IPS-15b (cell line): ENCODE measurements at regions not wholly inside any gene's neighbourhood (a gene's known extent, or its start where the extent isn't known, plus 50 kb on each side); places are given as distances from the start of the nearest gene placed in this dataset.

Experiments used
- H3K27me3 ChIP-seq: one replicate; pipeline ENCODE4 v1.6.1; 2013; ENCODE audit warnings: low read length; ENCODE audit not compliant: control insufficient read depth, insufficient read depth
- H3K36me3 ChIP-seq: one replicate; pipeline ENCODE4 v1.6.1; 2013; ENCODE audit warnings: low read length; ENCODE audit not compliant: control insufficient read depth, insufficient read depth
- H3K4me1 ChIP-seq: one replicate; pipeline ENCODE4 v1.6.1; 2013; ENCODE audit warnings: mild to moderate bottlenecking, low read length; ENCODE audit not compliant: control insufficient read depth, insufficient read depth
- H3K4me3 ChIP-seq: one replicate; pipeline ENCODE4 v1.5.1; 2013; ENCODE audit warnings: low read depth, low read length
- H3K9ac ChIP-seq: one replicate; pipeline ENCODE4 v1.6.1; 2013; ENCODE audit warnings: low read depth, mild to moderate bottlenecking, low read length
- H3K9me3 ChIP-seq: one replicate; pipeline ENCODE4 v1.6.1; 2013; ENCODE audit warnings: mild to moderate bottlenecking, low read length; ENCODE audit not compliant: control insufficient read depth, insufficient read depth

GRCh38 chr3:64915778-64916177 is 228.0 kb upstream of the ADAMTS9 start:
- peaks cover 16% of the 10 kb centered on the region for H3K27me3 ChIP-seq

DNA sequence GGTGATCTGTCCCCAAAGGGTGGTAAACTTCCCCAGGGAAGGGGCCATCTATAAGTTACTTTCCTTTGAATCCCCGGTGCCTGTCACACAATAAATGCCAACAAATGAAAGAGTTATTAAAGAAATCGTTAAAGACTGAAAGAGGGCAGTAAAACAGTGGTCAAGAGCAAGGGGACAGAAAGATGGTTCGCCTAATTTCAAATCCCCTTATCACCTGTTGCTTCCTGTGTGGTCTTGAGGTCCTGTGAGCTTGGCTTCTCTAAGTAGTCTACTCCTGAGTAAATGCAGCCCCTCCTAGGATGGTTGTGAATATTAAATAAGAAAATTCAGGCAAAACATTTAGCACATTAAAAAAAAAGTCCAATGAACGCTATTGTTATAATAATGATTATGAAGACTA is 225.7 kb upstream of the ADAMTS9 start:
- no peaks in the 10 kb centered on the region for H3K36me3 ChIP-seq
- H3K9ac ChIP-seq: no peak overlapping the region
- no peaks in the 10 kb centered on the region for H3K9me3 ChIP-seq
- H3K4me1 ChIP-seq: peaks cover 23% of the 10 kb centered on the region
- peaks cover 16% of the 10 kb centered on the region for H3K27me3 ChIP-seq
- no peak overlapping the region for H3K4me3 ChIP-seq

More at GRCh38 chr3:64915778-64916177, 228.0 kb upstream of the ADAMTS9 start:
- H3K9ac ChIP-seq: no peak overlapping the region
- no peak overlapping the region for H3K4me3 ChIP-seq
- no peaks in the 10 kb centered on the region for H3K9me3 ChIP-seq
- peaks cover 17% of the 10 kb centered on the region for H3K4me1 ChIP-seq
- no peaks in the 10 kb centered on the region for H3K36me3 ChIP-seq

DNA sequence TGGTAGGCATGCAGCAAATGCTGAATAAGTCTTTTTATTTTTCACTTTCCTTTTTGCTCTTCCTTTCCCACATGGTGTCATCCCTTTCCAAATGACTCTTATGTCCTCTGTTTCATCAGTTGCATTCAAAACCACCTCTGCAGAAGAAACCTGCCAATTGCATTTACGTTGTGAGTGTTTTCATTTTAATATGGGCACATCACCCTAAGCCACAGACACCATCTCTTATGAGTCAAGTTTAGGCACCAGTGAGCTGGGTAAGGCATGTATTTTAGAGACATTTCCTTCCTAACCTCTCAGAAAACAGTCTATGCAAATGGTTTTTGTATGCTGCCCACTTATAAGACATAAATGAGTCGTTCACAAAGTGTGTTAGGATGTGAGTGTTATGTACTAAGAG is 223.3 kb upstream of the ADAMTS9 start:
- H3K27me3 ChIP-seq: peaks cover 14% of the 10 kb centered on the region
- H3K9ac ChIP-seq: no peak overlapping the region
- no peaks in the 10 kb centered on the region for H3K9me3 ChIP-seq
- H3K36me3 ChIP-seq: no peaks in the 10 kb centered on the region
- no peak overlapping the region for H3K4me3 ChIP-seq
- peaks cover 16% of the 10 kb centered on the region for H3K4me1 ChIP-seq

DNA sequence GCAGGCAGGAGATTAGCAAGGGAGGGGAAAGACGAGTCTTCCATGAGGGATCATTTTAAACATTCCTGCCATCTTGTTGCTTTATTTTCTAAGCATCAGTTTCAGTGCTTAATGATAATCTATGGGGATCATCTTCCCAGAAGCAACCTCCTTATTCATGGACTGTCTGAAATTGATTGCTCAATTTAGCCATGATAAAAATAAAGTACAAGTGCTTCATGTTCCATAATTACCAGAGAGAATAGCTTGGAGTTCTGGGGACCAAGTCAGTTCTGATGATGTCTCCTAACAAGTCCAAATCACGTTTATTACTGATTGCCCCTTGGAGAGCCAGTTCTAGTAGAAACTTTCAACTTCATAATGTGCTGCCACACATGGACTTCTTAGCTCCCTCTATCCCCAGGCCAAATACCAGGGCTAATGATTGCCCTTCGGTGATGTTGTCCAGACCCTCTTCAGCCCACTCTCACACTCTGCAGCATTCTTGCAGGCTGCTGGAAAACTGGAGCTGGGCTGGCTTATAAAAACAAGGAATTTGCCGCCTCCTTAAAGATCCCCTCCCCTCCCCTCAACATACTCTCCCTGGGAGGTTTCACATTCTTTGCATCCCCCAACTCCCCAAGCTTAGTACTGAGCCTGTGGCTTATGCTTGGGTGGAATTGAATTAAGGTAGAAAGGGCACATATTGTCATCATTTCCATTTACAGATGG is 222.1 kb upstream of the ADAMTS9 start:
- Histone ChIP-seq H3K9me3 (no peaks in the 10 kb centered on the region), H3K27me3 (peaks cover 3% of the 10 kb centered on the region), H3K4me3 (no peak overlapping the region), H3K4me1 (peaks cover 18% of the 10 kb centered on the region), H3K9ac (no peak overlapping the region), H3K36me3 (no peaks in the 10 kb centered on the region)

GRCh38 chr3:64909011-64909410 is 221.2 kb upstream of the ADAMTS9 start:
- Histone ChIP-seq H3K27me3 (no peaks in the 10 kb centered on the region), H3K9me3 (no peaks in the 10 kb centered on the region), H3K36me3 (no peaks in the 10 kb centered on the region), H3K9ac (no peak overlapping the region), H3K4me3 (no peak overlapping the region), H3K4me1 (peaks cover 18% of the 10 kb centered on the region)

- no peak overlapping the region for H3K4me3 ChIP-seq
- peaks cover 18% of the 10 kb centered on the region for H3K4me1 ChIP-seq
- no peak overlapping the region for H3K9ac ChIP-seq
- no peaks in the 10 kb centered on the region for H3K36me3 ChIP-seq
- no peaks in the 10 kb centered on the region for H3K27me3 ChIP-seq
- no peaks in the 10 kb centered on the region for H3K9me3 ChIP-seq
Measured at GRCh38 chr3:64908251-64908685, 220.5 kb upstream of the ADAMTS9 start.

- H3K36me3 ChIP-seq: no peaks in the 10 kb centered on the region
- H3K9me3 ChIP-seq: no peaks in the 10 kb centered on the region
- H3K4me3 ChIP-seq: no peak overlapping the region
- H3K27me3 ChIP-seq: no peaks in the 10 kb centered on the region
- peaks cover 26% of the 10 kb centered on the region for H3K4me1 ChIP-seq
- H3K9ac ChIP-seq: no peak overlapping the region
Measured at GRCh38 chr3:64905906-64906410, 218.2 kb upstream of the ADAMTS9 start.

DNA sequence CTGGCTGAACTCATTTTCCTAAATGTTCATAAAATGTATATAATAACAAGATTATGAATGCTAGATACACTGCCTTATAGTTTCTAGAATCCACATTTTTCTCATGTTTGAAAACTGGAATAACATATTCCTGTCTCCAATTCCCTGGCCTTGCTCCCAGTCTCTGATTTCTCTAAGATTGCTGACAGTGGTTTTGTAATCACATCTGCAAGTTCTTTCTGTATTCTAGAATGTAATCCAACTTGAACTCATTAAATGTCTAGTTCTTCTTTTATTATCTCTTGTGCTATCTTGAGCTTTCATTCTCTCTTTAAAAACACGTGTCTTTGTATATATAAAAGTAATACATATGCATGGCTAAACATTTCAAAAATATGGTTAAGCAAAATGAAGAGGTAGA is 215.2 kb upstream of the ADAMTS9 start:
- H3K36me3 ChIP-seq: no peaks in the 10 kb centered on the region
- H3K27me3 ChIP-seq: no peaks in the 10 kb centered on the region
- no peak overlapping the region for H3K4me3 ChIP-seq
- no peak overlapping the region for H3K9ac ChIP-seq
- peaks cover 13% of the 10 kb centered on the region for H3K4me1 ChIP-seq
- no peaks in the 10 kb centered on the region for H3K9me3 ChIP-seq

- H3K9me3 ChIP-seq: no peaks in the 10 kb centered on the region
- H3K9ac ChIP-seq: no peak overlapping the region
- no peaks in the 10 kb centered on the region for H3K36me3 ChIP-seq
- H3K27me3 ChIP-seq: no peaks in the 10 kb centered on the region
- no peak overlapping the region for H3K4me3 ChIP-seq
- peaks cover 10% of the 10 kb centered on the region for H3K4me1 ChIP-seq
Measured at GRCh38 chr3:64901986-64902516, 214.3 kb upstream of the ADAMTS9 start.

GRCh38 chr3:64901522-64901885 is 213.7 kb upstream of the ADAMTS9 start:
- H3K4me1 ChIP-seq: peaks cover 10% of the 10 kb centered on the region
- H3K9me3 ChIP-seq: no peaks in the 10 kb centered on the region
- H3K36me3 ChIP-seq: no peaks in the 10 kb centered on the region
- H3K4me3 ChIP-seq: no peak overlapping the region
- no peaks in the 10 kb centered on the region for H3K27me3 ChIP-seq
- H3K9ac ChIP-seq: no peak overlapping the region

GRCh38 chr3:64900617-64901521 is 213.1 kb upstream of the ADAMTS9 start:
- Histone ChIP-seq H3K4me1 (peaks cover 10% of the 10 kb centered on the region), H3K9ac (no peak overlapping the region), H3K9me3 (no peaks in the 10 kb centered on the region), H3K27me3 (no peaks in the 10 kb centered on the region), H3K36me3 (no peaks in the 10 kb centered on the region), H3K4me3 (no peak overlapping the region)
